Ovary (tissue), 3 donors: ENCODE measurements at regions not wholly inside any gene's neighbourhood (a gene's known extent, or its start where the extent isn't known, plus 50 kb on each side); places are given as distances from the start of the nearest gene placed in this dataset.

Experiments
- EP300 ChIP-seq: sonication (generic); formaldehyde crosslinking; IDR thresholded peaks from one replicate; pipeline ENCODE4 v1.6.1; 2017; ENCODE audit warnings: antibody characterized with exemption
- POLR2A ChIP-seq: fragments of 450-650 bp; IDR thresholded peaks from one replicate; pipeline ENCODE4 v1.6.1; 2017; ENCODE audit warnings: antibody characterized with exemption, mild to moderate bottlenecking, moderate library complexity
- TF ChIP-seq, protein P1 (sequence below), 3 donors: fragments of 450-650 bp in 2 of 3; fragments of 200-600 bp in 1 of 3; IDR thresholded peaks; one replicate each; pipeline versions ENCODE4 v1.5.1 to v1.8.0; 2016 to 2022; ENCODE audit warnings: antibody characterized with exemption in 3 of 3, mild to moderate bottlenecking in 1 of 3
- donor health status: DM: no; HTN: no; CAD: no.

DNA sequence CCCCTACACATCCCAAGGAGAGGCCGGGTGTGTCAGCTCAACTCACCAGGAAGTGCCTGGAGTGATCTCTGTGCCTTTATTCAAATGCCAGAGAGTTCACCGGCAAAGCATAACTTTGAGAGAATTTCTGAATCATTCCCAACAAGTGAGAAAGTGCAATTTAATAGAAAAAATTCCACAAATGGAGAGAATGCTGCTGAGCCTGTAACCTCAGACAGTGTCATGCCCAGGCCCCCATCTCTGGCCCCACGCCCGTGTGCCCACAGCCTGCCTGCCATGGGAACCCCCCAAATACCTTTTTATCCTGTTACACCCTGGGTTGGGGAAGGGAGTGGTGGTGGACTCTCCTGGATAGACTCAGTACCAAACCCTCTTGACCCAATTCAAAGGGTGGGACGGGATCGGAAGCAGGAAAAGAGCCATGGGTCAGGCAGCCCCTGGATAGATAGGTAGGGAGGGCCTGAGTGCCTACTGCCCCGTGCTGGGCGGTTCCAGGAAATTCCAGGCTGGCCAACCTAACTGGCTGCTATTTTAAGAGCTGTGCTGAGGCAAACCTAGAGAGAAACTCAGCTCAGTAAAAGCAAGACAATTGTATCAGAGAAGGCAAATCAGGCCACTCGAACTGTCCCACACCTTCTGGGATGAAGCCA lies 179.0 kb upstream of the FOXA2 start:
- TF ChIP-seq EP300 = no peak
- TF ChIP-seq, protein P1, sequence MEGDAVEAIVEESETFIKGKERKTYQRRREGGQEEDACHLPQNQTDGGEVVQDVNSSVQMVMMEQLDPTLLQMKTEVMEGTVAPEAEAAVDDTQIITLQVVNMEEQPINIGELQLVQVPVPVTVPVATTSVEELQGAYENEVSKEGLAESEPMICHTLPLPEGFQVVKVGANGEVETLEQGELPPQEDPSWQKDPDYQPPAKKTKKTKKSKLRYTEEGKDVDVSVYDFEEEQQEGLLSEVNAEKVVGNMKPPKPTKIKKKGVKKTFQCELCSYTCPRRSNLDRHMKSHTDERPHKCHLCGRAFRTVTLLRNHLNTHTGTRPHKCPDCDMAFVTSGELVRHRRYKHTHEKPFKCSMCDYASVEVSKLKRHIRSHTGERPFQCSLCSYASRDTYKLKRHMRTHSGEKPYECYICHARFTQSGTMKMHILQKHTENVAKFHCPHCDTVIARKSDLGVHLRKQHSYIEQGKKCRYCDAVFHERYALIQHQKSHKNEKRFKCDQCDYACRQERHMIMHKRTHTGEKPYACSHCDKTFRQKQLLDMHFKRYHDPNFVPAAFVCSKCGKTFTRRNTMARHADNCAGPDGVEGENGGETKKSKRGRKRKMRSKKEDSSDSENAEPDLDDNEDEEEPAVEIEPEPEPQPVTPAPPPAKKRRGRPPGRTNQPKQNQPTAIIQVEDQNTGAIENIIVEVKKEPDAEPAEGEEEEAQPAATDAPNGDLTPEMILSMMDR (IDR thresholded peaks at IDR 0.05) = no peak
- TF ChIP-seq POLR2A = no peak
